Pancreas (tissue), 10 donors: ENCODE measurements at regions not wholly inside any gene's neighbourhood (a gene's known extent, or its start where the extent isn't known, plus 50 kb on each side); places are given as distances from the start of the nearest gene placed in this dataset.

Experiments used
- ATAC-seq, 4 donors: fragments of 200-7000 bp; cut with Tn5 transposase; one replicate each; pipeline versions ENCODE4 v1.8.0 to v1.9.1; 2020; ENCODE audit warnings: mild to moderate bottlenecking in 4 of 4, moderate library complexity in 4 of 4
- DNase-seq, 6 donors: peaks; one replicate each; pipeline ENCODE4 v3.0.0-alpha.2; 2020
- FAIRE-seq: peaks from 2 replicates; lab custom pipeline; 2012; peaks lifted over from hg19 to GRCh38; lab: Jason Lieb, UNC
- H3K27ac ChIP-seq, 4 donors: fragments of 200-600 bp; sonication (generic); 1 replicate in 3 of 4; 2 replicates in 1 of 4; pipeline versions ENCODE4 v1.5.0 to v1.8.0; 2020
- H3K27me3 ChIP-seq, 4 donors: fragments of 200-600 bp; one replicate each; pipeline ENCODE4 v1.8.0; 2021
- H3K36me3 ChIP-seq, 3 donors: fragments of 200-600 bp; sonication (generic) in 1 of 3; one replicate each; pipeline versions ENCODE4 v1.5.0 to v1.8.0; 2020 to 2021
- H3K4me1 ChIP-seq, 3 donors: fragments of 200-600 bp; one replicate each; pipeline ENCODE4 v1.8.0; 2021
- H3K4me3 ChIP-seq, 4 donors: fragments of 200-600 bp; sonication (generic) in 2 of 4; one replicate each; pipeline versions ENCODE4 v1.5.0 to v1.8.0; 2020 to 2021
- H3K9me3 ChIP-seq, 4 donors: fragments of 200-600 bp; one replicate each; pipeline ENCODE4 v1.8.0; 2021
- WGBS, 2 donors: extraction: QIAGEN DNeasy Blood & Tissue Kit; methylation state at CpG; one replicate each; pipeline ENCODE4 v1.1.7; 2013; 5-methylcytosine and 5-hydroxymethylcytosine counted together
- intact Hi-C, 3 donors: fragments of 100-400 bp; cut with DNase I; formaldehyde crosslinking; loops; one replicate each; pipeline versions ENCODE4 v1.11.1 to v1.14.2; 2022
- TF ChIP-seq, protein P1 (sequence below), 4 donors: fragments of 200-600 bp; sonication (generic) in 3 of 4; IDR thresholded peaks; one replicate each; pipeline versions ENCODE4 v1.5.0 to v1.8.0; 2021; ENCODE audit warnings: antibody characterized with exemption in 4 of 4
- donor health status: healthy with polysubstance abuse.
- donor health status: DM: no; HTN: no; CAD: no; lungs with moderate emphysema.
- donor health status: DM: no; HTN: no; CAD: no.
- donor health status: control.
- donor health status: control.
- donor health status: Bipolar disorder and iron deficiency.
- donor health status: DM: yes; HTN: yes; CAD: no.
- donor health status: DM: no; HTN: no; CAD: no.
- donor health status: DM: no; HTN: no; CAD: no.
- donor health status: DM: yes; HTN: yes; CAD: no.

DNA sequence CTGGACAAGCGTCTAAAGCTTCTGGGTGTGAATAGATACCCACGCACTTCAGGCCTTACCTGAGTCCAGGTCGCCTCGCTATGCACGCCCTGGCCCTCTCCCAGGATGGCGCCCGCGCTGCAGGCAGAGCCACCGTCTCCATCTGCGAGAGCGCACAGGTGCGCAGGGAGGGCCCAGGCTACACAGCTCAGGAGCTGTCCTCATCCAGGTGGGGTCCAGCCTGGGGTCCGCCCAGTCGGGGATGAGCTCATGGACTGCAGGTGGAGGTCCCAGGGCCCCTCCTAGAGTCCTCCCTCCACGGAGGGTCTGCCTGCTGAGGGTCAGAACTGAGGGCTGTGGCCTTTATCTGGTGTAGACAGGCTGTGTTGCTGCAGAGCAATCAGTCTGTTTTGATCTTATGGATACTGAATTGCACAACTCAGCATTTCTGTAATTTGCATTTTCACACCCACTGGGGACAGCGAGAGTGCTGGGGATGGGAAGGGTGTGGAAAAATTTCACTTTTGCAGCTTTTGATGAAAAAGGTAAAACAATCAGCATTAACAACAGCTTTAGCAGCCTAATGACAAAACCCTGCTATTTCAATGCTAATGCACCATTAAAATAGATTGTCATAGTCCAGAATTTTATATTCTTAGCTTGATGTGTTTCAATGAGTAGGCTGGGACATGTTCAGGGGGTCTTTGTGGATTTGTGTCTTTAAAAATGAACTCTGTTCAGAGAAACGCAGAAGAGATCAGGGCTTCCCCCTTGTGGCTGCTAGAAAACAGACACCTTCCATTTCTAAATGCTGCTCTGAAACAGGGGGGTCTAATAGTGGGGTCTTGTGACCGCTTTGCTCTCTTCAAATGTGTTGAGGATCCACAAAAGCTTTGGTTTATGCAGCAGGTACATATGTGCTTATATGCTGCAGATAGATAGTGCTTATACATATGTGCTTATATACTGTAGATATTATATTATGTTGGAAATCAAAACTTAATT, 77.8 kb upstream of the PHACTR3 start:
- 26 to 40% methylated on average over 18 of the region's 18 CpGs for WGBS, 2 donors
- ATAC-seq, result no peak

DNA sequence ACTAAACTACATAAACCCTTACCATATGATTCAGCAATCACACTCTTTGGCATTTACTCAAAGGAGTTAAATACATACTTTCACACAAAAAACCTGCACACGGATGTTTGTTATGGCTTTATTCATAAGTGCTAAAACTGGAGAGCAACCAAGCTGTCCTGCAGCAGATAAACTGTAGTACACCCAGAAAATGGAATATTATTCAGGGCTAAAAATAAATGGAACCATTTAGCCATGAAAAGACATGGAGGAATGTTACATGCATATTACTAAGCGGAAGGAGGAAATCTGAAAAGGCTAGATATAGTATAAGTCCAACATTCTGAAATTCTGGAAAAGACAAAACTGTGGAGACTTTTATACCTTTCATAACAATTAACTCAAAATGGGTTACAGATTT, 73.6 kb upstream of the PHACTR3 start:
- H3K27ac ChIP-seq, result no peak overlapping the region
- DNase-seq, result no peak
- H3K4me1 ChIP-seq, result no peaks in the 10 kb centered on the region
- no peak for FAIRE-seq
- peaks cover 0 to 22% (median 3%) of the 10 kb centered on the region in 4 donors for H3K27me3 ChIP-seq
- no peaks in the 10 kb centered on the region for H3K36me3 ChIP-seq
- TF ChIP-seq, protein P1, sequence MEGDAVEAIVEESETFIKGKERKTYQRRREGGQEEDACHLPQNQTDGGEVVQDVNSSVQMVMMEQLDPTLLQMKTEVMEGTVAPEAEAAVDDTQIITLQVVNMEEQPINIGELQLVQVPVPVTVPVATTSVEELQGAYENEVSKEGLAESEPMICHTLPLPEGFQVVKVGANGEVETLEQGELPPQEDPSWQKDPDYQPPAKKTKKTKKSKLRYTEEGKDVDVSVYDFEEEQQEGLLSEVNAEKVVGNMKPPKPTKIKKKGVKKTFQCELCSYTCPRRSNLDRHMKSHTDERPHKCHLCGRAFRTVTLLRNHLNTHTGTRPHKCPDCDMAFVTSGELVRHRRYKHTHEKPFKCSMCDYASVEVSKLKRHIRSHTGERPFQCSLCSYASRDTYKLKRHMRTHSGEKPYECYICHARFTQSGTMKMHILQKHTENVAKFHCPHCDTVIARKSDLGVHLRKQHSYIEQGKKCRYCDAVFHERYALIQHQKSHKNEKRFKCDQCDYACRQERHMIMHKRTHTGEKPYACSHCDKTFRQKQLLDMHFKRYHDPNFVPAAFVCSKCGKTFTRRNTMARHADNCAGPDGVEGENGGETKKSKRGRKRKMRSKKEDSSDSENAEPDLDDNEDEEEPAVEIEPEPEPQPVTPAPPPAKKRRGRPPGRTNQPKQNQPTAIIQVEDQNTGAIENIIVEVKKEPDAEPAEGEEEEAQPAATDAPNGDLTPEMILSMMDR (IDR thresholded peaks at IDR 0.05), result no peak
- 49 to 59% methylated on average over 2 of the region's 2 CpGs for WGBS, 2 donors
- intact Hi-C loops, result no loop called here
- H3K9me3 ChIP-seq, result no peaks in the 10 kb centered on the region
- ATAC-seq, result no peak
- H3K4me3 ChIP-seq, result no peak overlapping the region

More for the DNA sequence above, 77.8 kb upstream of the PHACTR3 start:
- Histone ChIP-seq H3K4me1 (no peaks in the 10 kb centered on the region), H3K36me3 (no peaks in the 10 kb centered on the region), H3K27ac (no peak overlapping the region), H3K27me3 (peaks cover 0 to 34% (median 3%) of the 10 kb centered on the region in 4 donors), H3K4me3 (no peak overlapping the region), H3K9me3 (no peaks in the 10 kb centered on the region)
- TF ChIP-seq, protein P1 (IDR thresholded peaks at IDR 0.05), result no peak
- DNase-seq, result no peak
- no peak for FAIRE-seq
- intact Hi-C loops, result no loop called here

DNA sequence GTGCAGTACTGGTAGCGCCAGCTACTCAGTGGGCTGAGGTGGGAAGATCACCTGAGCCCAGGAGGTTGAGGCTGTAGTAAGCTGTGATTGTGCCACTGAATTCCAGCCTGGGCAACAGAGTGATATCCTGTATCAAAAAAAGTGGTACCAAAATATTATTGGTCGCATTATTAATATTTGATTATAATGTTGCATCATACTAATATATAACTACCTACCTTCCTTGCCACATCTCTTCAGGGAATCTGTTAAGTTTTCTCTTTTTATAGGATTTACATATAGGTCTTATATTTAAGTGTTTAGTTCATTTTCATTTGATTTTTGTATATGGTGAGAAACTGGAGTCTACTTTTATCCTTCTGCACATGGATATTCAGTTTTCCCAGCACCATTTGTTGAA, 66.3 kb upstream of the PHACTR3 start:
- Histone ChIP-seq H3K27me3 (peaks cover 0 to 6% (median 2%) of the 10 kb centered on the region in 4 donors), H3K36me3 (no peaks in the 10 kb centered on the region), H3K27ac (no peak overlapping the region), H3K9me3 (no peaks in the 10 kb centered on the region), H3K4me3 (no peak overlapping the region), H3K4me1 (no peaks in the 10 kb centered on the region)
- no peak for ATAC-seq
- TF ChIP-seq, protein P1 (IDR thresholded peaks at IDR 0.05), result no peak
- FAIRE-seq, result no peak
- DNase-seq, result no peak
- 83 to 89% methylated on average over 2 of the region's 2 CpGs for WGBS, 2 donors
- intact Hi-C loops, result no loop called here

DNA sequence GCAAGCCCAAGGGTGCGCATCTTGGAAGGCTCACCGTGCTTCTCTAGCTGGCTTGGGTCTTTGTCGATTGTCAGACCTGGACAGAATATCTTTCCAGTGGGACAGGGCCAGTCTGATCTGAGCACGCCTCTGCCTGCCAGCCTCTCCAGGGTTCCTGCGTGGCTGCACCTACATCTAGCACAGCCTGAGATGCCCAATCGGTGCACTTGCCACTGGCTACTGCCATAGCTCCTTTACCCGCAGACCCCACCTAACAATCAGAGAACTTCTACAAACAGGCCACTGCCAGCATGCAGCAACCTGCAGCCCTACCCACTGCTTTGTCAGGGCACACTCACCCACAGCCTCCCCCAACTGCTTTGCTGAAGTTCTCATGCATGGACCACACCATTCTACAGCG, 56.7 kb upstream of the PHACTR3 start:
- DNase-seq, result no peak
- Histone ChIP-seq H3K27ac (no peak overlapping the region), H3K4me3 (no peak overlapping the region), H3K36me3 (no peaks in the 10 kb centered on the region), H3K9me3 (no peaks in the 10 kb centered on the region), H3K27me3 (peaks cover 0 to 12% (median 1%) of the 10 kb centered on the region in 4 donors), H3K4me1 (no peaks in the 10 kb centered on the region)
- ATAC-seq, result no peak
- intact Hi-C loops, result no loop called here
- TF ChIP-seq, protein P1 (IDR thresholded peaks at IDR 0.05), result no peak
- 76 to 88% methylated on average over 8 of the region's 8 CpGs for WGBS, 2 donors
- FAIRE-seq, result no peak
